Lung (tissue), 11 donors: ENCODE measurements at regions not wholly inside any gene's neighbourhood (a gene's known extent, or its start where the extent isn't known, plus 50 kb on each side); places are given as distances from the start of the nearest gene placed in this dataset.

Experiments
- ATAC-seq: fragments of 200-7000 bp; cut with Tn5 transposase; one replicate; pipeline ENCODE4 v1.9.1; 2020; ENCODE audit warnings: moderate number of reproducible peaks; ENCODE audit not compliant: insufficient read depth, low FRiP score
- DNase-seq, 3 donors: peaks; one replicate each; pipeline ENCODE4 v3.0.0-alpha.2; 2013 to 2017
- H3K27ac ChIP-seq, 2 donors: one replicate each; pipeline ENCODE4 v1.5.1; 2013; ENCODE audit warnings: mild to moderate bottlenecking in 2 of 2, moderate library complexity in 2 of 2, control low read depth in 1 of 2, inconsistent platforms in 1 of 2, low read depth in 1 of 2, low read length in 1 of 2
- H3K27me3 ChIP-seq, 3 donors: one replicate each; pipeline ENCODE4 v1.5.1; 2013; ENCODE audit warnings: low read length in 2 of 3; ENCODE audit not compliant: control insufficient read depth in 3 of 3, insufficient read depth in 3 of 3
- H3K36me3 ChIP-seq, 4 donors: one replicate each; pipeline ENCODE4 v1.5.1; 2013; ENCODE audit warnings: low read length in 4 of 4, mild to moderate bottlenecking in 1 of 4, moderate library complexity in 1 of 4; ENCODE audit not compliant: control insufficient read depth in 4 of 4, insufficient read depth in 4 of 4
- H3K4me1 ChIP-seq, 5 donors: one replicate each; pipeline ENCODE4 v1.5.1; 2013; ENCODE audit warnings: low read length in 5 of 5, mild to moderate bottlenecking in 2 of 5, moderate library complexity in 1 of 5; ENCODE audit not compliant: control insufficient read depth in 5 of 5, insufficient read depth in 5 of 5
- H3K4me3 ChIP-seq: one replicate; pipeline ENCODE4 v1.5.1; 2013; ENCODE audit warnings: mild to moderate bottlenecking, control low read depth, moderate library complexity
- H3K9ac ChIP-seq, 2 donors: one replicate each; pipeline ENCODE4 v1.5.1; 2013; ENCODE audit warnings: low read length in 2 of 2, control low read depth in 1 of 2; ENCODE audit not compliant: insufficient read depth in 1 of 2
- H3K9me3 ChIP-seq, 4 donors: one replicate each; pipeline ENCODE4 v1.5.1; 2013; ENCODE audit warnings: low read length in 3 of 4, mild to moderate bottlenecking in 1 of 4, moderate library complexity in 1 of 4; ENCODE audit not compliant: control insufficient read depth in 4 of 4, insufficient read depth in 3 of 4
- CTCF ChIP-seq: IDR thresholded peaks from 2 replicates; pipeline ENCODE4 v1.5.1; 2012; ENCODE audit warnings: mild to moderate bottlenecking; ENCODE audit errors: control extremely low read depth, extremely low read depth
- WGBS, 2 donors: extraction: QIAGEN DNeasy Blood & Tissue Kit; methylation state at CpG; one replicate each; pipeline ENCODE4 v1.1.7; 2013; 5-methylcytosine and 5-hydroxymethylcytosine counted together
- donor health status: control.
- donor health status: control.
- donor health status: Bipolar disorder and iron deficiency.
- donor health status: healthy.
- donor health status: DM: yes; HTN: yes; CAD: no.

- no peak overlapping the region for H3K27ac ChIP-seq
- no peaks in the 10 kb centered on the region for H3K9me3 ChIP-seq
- H3K27me3 ChIP-seq, result no peaks in the 10 kb centered on the region
- DNase-seq (no peak), ATAC-seq (no peak)
- no peaks in the 10 kb centered on the region for H3K4me1 ChIP-seq
- TF ChIP-seq CTCF, result no peak
- H3K9ac ChIP-seq, result no peak overlapping the region
- H3K4me3 ChIP-seq, result no peak overlapping the region
- H3K36me3 ChIP-seq, result no peaks in the 10 kb centered on the region
These were observed 529.4 kb downstream of the PCDH17 start for GRCh38 chr13:58160980-58161379.

- no peak overlapping the region for H3K27ac ChIP-seq
- no peak for ATAC-seq
- no peaks in the 10 kb centered on the region for H3K9me3 ChIP-seq
These were observed 534.1 kb downstream of the PCDH17 start for GRCh38 chr13:58165617-58166016.

DNA sequence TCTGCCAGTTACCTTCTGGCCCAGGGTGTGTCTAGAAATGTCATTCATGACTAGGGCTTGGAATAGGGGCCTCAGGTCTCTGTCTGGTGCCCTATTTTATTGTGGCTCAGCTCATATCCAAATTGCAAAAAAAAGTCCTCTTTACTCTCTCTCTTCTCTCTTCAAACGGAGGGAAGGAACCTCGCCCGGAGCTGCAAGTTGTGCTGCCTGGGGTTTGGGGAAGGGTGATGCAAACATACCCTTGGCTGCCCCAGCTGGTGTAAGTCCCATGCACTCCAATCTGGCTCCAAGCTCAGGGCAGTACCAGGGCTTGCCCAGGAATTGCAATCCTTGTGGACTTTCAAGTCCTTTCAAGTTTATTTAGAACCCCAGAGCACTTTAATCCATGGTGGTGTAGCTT, 549.6 kb downstream of the PCDH17 start:
- no peak for DNase-seq
- H3K9ac ChIP-seq, result no peak overlapping the region
- no peaks in the 10 kb centered on the region for H3K36me3 ChIP-seq

More at GRCh38 chr13:58165617-58166016, 534.1 kb downstream of the PCDH17 start:
- no peak overlapping the region for H3K4me3 ChIP-seq
- no peak for DNase-seq
- no peaks in the 10 kb centered on the region for H3K36me3 ChIP-seq
- TF ChIP-seq CTCF, result no peak
- no peak overlapping the region for H3K9ac ChIP-seq
- no peaks in the 10 kb centered on the region for H3K4me1 ChIP-seq
- 59 to 73% methylated on average over 4 of the region's 4 CpGs for WGBS, 2 donors
- no peaks in the 10 kb centered on the region for H3K27me3 ChIP-seq

More for the DNA sequence above, 549.6 kb downstream of the PCDH17 start:
- Histone ChIP-seq H3K9me3 (peaks cover 0 to 3% (median 0%) of the 10 kb centered on the region in 4 donors), H3K27me3 (no peaks in the 10 kb centered on the region), H3K4me1 (no peaks in the 10 kb centered on the region), H3K4me3 (no peak overlapping the region), H3K27ac (no peak overlapping the region)
- 95 to 98% methylated on average over 3 of the region's 3 CpGs for WGBS, 2 donors
- no peak for ATAC-seq
- TF ChIP-seq CTCF, result no peak
